Stimulated activated CD4-positive, alpha-beta T cell treated with anti-CD3 and anti-CD28 coated beads, Interleukin-4, amount 100 ng/mL, for 48 hours (primary cell): ENCODE measurements at regions not wholly inside any gene's neighbourhood (a gene's known extent, or its start where the extent isn't known, plus 50 kb on each side); places are given as distances from the start of the nearest gene placed in this dataset.

ENCODE experiments used
- DNase-seq, 2 donors: peaks; one replicate each; pipeline ENCODE4 v3.0.0-alpha.2; 2020; ENCODE audit warnings: low read depth in 2 of 2

DNA sequence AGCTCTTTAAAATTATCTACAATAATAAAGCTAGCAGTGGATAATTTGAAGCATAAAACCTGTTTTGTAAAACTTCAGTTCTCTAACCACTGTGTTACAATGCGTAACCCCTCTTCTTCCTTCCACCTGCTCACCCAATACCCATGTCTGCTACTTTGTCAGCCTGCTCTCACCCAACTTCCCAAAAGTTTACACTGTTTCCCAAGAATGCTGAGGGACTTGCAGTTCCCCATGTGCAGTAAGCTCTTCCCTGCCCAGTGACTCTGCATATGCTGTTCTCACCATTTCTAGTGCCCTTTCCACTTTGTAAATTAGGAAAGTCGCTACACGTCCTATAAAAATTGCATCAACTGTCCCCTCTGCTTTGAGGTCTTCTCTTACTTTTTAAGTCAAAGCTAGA, 315.9 kb upstream of the SEMA6D start:
- DNase-seq = no peak

DNA sequence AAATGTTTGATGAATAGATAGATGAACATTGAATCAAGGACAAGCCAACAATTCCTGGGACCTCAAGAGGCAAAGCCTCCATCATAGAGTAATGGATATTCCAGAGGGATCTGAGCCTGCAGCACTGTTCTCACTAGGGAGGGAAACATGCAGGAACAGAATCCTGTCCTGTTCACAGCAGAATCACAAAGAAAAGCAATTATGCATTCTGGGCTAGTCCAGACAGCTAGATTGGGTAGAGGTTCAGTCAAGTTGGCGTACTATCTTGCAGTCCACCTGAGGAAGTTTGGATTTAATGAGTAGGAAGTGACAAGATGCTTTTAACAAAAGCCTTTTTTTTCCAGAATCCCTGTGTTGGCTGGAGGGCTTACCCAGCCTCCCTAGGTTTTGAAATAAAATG, 314.5 kb upstream of the SEMA6D start:
- no peak for DNase-seq

DNA sequence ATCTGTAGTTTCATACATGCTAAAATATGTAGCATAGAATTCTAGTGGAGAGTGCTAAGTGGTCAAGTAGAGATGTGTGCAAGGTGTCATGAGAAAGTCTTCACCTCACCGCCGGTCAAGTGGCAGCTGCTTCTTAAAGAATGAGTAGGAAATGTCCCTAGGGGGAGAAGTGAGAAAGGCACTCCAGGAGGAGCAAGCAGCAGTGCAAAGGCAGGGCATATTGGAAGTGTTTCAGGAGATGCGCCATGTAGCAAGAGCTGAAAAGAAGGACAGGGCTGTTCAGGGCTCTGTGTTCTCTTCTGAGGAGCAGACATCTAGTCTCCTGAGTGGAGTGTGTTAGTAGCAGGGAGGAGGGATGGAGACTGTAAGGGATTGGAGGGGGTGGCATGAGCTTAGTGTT, 312.4 kb upstream of the SEMA6D start:
- no peak for DNase-seq

DNA sequence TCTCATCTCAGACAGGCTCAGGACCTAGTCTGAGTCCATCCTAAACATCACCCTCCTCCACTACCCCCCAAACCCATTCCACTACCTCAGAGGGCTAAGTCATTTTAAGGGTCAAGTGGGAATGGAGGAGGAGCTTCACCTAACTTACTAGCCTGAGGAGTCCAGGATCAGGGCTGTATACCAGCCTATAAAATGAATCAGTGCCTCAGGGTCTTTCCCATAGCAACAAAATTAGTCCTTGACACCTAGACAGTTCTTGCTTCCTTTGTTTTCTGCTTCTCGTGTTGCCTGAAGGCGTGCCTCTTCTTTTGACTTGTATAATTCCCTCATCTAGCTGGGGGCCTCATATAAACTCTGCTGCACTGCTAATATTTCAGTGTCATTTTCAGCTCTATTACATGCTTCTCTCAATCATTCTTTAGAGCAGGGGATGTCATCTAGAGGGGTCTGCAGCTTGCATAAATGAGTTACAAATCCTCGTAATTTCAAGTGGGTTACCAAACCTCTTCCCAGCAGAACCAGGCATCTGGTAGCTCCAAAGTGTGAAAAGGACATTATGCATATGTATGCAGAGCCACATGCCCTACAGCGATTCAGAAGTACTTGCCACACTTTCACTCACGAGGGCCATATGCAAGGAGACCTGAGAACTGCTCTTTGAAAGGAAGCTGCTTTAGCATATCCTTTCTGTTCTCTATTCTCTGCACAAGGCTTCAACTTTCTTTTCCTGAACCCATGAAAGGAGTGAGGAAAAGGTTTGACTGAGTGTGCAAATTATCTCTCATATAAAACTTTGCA, 311.7 kb upstream of the SEMA6D start:
- DNase-seq = no peak

DNA sequence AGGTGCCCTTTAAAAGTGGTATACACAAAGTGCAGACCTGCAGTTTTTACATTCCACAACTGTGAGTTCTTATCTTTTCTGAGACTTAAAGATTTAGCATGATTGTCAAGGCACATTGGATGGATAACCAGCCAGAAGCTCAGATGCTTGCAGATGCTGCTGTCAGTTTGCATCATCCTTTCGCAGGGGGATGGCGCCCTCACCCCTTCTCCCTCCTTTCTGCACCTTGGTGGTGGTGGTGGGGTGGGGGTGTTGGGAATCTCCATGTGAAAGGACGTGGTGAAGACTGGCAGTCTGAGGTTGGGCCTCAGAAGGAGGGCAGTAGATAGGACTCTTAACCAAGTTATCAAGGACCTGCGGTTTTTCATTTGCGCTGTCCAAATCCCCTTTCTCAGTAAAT, 309.6 kb upstream of the SEMA6D start:
- DNase-seq = no peak

DNA sequence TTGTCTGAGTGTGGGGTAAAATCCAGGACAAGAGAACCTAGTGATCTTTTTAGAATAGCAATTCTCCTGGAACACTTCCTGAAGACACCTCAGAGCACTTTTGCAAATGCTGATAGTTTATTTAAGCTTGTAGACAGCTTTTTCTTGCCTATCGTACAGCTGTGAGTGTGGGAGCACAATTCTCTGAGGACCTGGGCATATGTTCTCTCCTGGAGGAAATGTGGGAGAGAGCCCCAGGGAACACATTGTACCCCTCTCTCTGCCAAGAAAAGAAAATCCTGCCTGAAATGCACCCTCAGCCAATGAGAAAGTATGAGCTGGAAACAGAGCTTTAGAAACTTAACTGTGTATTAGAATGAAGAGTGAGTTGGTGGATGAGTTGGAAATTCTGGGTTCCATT, 308.3 kb upstream of the SEMA6D start:
- no peak for DNase-seq

DNA sequence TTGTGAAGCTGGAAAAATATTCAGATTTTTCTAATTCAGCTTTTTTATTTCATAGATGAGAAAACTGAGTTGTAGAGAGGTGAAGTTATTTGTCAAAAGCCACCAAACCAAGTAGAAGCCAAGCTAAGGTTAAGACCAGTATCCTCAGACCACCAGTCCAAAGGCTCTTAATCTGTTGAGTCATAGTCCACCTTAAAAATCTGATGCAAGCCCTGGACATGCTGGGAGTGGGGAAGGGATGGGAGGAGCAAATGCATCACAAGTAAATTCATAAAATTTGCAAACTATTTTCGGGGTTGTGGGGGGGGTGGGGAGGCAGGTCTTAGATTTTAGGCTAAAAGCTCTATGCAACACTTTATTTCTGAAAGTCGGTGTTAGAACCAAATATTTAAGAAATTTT, 307.7 kb upstream of the SEMA6D start:
- DNase-seq = no peak

DNA sequence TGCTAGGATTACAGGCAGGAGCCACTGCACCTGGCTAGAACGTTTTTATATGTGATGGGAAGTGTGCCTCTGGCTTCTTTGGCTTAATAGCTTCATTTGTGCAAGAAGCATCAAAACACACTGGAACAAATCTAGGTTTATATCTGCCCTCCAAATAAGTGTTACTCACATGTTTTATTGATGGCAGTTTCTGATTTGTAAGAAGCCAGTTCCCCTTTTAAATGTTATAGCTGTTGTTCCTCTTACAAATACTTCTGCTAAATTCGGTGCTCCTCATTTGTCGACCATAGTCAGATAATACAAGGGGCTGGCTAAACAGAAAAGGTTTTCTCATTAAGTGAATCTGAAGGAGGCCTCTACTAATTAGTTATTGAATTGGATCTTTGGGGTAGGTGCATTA, 307.1 kb upstream of the SEMA6D start:
- DNase-seq = no peak

DNA sequence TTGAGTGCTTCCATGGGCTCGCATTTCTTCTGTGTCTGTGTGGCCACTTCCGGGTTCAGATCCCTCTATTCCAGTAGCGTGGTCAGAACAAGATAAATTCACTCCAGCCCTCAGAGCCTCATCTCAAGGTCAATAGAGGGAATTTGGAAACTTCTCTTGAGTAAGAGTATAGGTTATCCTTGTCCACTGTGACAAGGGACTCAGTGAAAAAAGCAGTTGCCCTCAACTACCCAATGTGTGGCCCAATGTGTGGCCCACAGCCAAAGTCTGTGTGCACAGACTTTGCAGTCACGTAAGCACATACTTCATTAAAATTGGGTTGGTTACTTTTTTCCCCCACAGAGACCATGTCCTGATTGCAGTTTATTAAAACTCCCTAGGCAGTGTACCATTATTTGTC, 305.6 kb upstream of the SEMA6D start:
- no peak for DNase-seq

DNA sequence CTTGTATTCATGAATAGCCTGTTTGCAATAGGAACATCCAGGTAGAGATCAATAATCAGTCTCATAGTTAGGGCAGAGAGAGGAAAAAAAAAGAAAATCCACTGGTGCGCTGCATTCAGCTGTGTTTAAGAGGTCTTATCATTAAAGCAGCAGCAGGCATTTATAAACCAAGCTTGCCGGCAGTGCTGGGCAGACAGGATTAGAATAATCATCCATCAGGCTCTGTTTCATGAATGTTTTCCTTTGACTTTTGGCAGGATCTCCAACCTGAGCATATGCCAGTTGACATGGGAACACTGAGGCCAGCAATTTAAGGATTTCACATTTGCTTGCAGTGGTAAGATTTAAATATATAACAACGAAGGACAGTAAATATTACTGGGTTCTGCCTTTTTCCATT, 305.2 kb upstream of the SEMA6D start:
- no peak for DNase-seq

DNA sequence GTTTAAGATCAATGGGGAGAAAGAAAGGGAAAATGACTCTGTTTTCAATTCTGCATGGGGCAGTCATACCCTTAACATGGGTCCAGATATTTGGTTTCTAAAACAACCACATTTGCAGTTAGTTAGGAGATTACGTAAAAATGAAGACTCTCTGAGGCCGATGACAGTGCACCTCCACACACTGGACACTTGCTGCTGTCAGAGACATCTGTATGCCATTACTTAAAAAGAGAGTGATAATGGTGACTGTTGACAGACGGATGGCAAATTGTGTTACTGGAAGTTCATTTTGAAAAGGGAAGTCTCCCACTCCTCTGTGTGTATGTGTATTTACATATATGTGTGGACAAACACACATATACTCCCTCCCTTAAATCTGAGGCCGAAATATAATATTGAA, 304.5 kb upstream of the SEMA6D start:
- DNase-seq = no peak

DNA sequence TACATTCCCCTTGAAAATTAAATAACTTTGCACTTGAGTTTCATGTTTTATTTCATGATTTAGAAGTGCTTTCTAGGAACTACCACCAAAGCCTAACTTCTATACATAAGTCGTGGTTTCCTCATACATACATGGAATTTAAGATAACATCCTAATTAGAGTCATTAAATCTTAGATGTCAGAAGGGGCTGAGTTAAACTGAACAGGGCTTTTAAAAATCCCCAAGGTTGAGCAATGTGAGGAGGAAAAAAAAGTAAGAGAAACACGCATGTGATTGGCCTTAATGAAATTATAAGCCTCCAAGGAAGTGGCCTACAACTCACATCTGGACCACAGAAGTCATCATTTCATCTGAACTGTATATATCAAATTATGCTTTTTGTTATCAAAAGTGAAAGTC, 303.1 kb upstream of the SEMA6D start:
- DNase-seq = no peak

DNA sequence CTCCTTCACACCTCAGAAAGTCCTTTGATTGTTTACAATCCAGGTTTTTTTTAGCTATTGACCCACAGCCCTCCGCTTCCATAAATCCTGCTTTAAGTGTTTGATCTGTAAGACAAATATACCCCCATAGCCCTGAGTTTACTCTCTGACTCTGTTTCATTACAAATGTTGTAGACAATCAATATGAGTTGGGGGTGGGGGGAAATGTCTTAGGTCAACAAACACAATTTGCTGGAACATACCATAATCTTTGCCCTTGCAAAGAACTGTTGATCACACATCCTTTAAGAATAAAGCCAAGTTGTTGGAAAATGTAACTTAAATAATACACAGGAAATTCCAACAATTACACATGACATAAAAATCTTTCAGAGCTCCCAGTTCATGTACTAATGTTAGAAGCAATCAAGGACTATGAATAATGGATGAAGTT, 301.8 kb upstream of the SEMA6D start:
- DNase-seq = no peak

DNA sequence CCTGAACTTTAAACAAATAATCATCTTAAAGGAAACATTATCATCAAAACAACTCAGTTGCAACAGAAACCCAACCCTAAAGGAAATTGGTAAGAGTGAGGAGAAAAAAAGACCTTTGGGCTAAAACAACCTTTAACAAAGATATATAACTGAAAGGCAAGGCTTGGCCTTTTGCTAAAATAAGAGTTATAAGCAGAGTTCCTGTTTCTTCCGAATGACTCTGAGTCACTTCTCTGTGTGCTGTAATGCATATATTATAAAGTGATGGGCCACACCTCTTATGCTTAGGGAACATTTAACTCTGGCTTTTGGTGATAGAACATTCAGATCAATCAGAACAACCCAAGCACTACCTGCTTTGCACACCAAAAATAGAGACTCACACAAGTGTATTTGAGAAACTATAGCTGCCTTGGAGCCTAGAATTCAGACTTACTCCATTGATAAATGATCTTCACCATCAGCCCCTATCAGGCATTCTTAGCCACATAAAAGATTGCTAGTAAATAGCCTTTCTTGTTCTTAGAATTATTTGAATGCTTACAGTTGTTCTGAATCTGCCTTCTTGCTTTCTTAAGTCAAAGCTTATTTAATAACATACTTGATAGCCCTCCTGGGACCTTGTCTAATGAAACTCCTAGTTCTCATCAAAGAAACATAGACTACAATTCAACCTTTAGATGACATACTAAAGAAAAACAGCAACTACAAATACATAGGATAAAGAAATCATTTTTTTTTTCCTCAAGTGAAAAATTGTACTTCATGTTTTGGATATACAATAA, 294.2 kb upstream of the SEMA6D start:
- DNase-seq = no peak

DNA sequence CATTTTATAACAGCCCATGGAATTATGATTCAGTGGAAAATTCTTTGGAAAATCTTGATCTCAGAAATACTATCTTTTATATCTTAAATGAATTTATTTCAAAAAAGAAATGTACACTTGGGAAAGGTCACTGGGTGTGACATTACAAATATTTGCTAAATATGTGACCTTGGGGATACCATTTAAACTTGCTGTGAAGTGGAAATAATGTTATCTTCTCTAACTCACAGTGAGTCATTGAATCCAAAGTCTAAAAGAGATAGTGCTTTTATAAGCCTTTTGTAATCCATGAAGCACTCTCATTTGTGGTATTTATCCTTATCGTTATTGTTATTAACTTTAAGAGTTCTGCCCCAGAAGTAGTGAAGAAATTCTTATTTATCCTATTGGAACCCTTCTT, 289.8 kb upstream of the SEMA6D start:
- DNase-seq = no peak

DNA sequence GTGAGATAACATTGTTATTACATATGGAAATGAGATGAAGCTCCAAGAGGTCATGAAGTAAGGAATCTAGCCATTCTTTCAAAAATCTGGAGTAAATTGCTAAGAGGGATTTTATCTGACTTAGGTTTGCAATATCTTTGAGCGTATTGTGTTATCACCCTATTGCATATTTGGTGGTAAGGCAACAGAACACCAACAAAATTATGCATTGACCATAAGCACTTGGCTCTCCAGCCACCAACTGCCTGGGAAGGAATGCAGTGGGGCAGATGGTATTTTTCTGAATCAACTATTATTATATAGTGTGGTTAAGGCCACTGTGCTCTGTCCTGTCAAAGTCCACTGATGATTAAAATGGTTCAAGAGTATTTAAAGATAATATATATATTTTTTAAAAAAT, 287.9 kb upstream of the SEMA6D start:
- no peak for DNase-seq

DNA sequence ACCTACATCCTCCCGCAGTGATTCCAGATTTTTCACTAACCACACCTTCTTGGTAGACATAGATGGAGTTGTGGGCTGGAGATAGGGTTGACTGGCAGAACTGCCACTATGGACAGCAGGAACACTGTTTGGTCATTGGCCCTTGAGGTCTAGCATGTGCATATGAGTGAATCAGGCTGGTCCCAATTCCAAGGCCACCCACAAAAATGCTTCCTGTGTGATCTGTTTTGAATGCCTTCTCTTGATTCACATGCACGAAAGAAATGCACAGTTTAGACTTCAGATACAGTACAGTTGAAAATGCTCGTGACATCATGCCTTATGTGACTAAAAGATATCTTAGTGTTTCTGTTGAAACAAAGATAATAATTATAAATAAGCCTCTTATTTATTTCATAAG, 285.8 kb upstream of the SEMA6D start:
- no peak for DNase-seq

DNA sequence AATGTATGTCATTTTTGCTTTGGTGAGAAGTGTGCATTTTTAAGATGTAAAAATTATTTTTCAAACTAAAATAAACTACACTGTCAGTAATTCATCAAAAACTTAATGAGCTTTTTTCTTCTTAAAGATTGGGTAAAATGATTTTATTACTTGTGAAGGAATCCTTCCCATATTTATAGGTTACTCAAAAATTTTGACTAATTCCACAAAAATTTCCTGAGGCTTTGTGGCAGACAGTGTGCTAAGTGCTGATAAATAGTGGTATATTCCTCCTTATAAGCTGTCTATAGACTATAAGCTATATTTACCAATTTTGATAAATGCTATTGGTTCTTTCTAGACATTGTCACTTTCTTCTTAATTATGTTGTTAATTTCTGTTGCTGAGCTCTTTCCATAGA, 284.5 kb upstream of the SEMA6D start:
- no peak for DNase-seq

DNA sequence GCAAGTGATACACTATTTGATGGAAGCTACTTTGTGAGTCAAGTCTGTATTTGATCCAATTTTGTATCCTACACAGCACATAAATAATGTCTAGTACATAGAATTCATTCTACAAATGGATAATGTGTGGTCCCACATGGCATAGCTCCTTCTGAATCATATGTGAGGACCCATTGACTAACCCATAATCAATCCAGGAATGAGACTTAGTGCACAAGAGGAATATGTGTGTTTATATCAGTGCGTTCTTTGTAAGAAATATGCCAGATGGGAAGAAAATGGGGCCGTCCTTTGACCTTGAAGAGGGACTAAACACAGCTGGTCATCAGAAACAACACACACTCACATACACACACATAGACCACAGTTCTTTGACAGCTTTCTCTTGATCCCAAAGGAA, 282.7 kb upstream of the SEMA6D start:
- DNase-seq = no peak

DNA sequence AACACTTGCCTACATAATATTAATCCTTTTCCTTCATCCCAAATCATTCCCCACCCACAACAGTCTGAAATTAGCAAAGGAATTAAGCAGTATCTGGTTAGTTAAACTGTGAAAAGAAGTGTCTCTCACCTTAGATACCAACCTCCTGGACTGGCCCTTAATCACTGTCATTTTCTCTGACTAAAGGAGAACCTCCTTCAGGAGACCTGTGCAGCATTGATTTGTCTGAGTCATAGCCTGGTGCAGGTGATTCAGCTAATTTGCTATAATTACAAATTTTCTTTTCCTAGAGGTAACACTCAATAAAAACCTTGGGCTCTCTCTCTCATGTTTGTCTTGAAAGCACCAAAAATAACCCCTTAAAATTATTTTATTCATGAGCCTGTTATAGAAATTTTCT, 279.8 kb upstream of the SEMA6D start:
- DNase-seq = no peak

DNA sequence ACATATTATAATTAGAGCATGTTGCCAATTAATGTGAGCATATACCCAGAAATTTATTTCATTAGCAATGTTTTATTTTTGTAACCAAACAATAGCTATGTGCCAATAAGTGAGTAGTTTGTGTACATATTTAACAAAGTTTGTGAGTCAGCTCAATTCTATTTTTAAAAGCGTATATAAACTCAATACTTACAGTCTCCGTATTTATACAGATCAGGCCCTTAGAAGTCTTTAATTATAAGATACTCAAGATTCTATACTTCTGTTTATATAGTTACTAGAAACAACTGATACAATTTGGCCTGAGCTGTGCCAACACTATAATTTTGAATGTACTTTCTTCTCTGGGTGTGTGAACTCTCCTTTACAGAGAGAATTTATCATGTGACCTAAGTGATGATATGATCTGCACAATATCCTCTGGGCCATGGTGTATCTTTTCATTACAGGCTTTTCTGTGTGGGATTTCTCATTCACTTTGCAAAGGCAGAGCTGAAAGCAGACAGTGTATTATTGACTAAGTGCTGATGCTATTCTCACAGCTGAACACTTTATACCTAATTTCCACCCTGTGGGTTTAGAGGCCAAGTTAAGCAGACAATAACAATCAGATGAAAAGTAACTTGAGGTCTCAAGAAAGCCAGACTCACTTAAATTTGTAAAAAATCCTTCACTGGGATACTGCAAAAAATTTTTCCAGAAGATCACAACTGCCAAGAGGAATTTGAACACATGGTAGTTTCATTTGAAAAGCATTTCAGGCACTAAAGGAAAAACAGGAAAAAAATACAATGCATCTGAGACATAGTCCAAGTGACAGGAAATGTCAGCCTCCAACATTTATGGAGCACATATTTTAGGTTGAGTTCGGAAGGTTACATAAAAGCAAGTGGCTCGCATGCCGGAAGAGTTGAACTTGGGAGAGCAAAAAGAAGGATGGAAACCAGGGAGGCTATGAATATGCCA, 277.9 kb upstream of the SEMA6D start:
- no peak for DNase-seq

DNA sequence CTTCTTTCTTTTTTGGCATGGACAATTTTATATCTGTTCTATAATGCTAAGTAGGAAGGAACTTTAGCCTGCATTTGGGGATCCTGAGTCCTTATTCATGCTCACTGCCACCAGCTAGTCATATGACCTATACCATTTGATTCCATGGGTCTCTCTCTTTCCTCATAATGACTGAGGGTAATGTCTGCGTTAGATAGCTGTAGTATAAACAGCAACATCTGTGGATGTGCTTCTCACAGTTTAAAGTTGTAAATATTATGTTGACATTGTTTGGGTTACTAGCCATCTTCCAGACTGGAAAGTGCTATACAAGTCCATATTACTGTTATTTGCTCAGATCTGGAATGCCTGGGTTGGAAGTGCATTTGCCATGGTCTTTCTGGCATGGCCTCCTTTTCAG, 274.9 kb upstream of the SEMA6D start:
- no peak for DNase-seq
